DMS114 treated with DMSO at 0.1 percent for 48 hours (cell line): ENCODE measurements at regions not wholly inside any gene's neighbourhood (a gene's known extent, or its start where the extent isn't known, plus 50 kb on each side); places are given as distances from the start of the nearest gene placed in this dataset.
"Not testable (repeated sequence)": the region's sequence is repeated elsewhere in the genome, so short reads cannot be mapped to it uniquely, and the experiment has no call there.

ENCODE experiments used
- DNase-seq: peaks from one replicate; lab custom pipeline; 2025; ENCODE audit not compliant: unreplicated experiment; lab: John Stamatoyannopoulos, UW

- no peak for DNase-seq
Observed at GRCh38 chr4:188989371-188989770, 850.1 kb downstream of the TRIML1 start.

- DNase-seq: no peak
Observed at GRCh38 chr4:188992706-188993105, 853.5 kb downstream of the TRIML1 start.

- DNase-seq: no peak
Observed at GRCh38 chr4:188993871-188994270, 854.6 kb downstream of the TRIML1 start.

GRCh38 chr4:189001283-189001970 lies 862.2 kb downstream of the TRIML1 start:
- DNase-seq: no peak

- no peak for DNase-seq
Observed at GRCh38 chr4:189001971-189002450, 862.8 kb downstream of the TRIML1 start.

GRCh38 chr4:189002475-189002874 lies 863.2 kb downstream of the TRIML1 start:
- no peak for DNase-seq

- DNase-seq: not testable (repeated sequence)
Observed at GRCh38 chr4:189010452-189011217, 871.4 kb downstream of the TRIML1 start.

- DNase-seq: no peak
Observed at GRCh38 chr4:189021831-189022230, 882.6 kb downstream of the TRIML1 start.

- no peak for DNase-seq
Observed at GRCh38 chr4:189022440-189023035, 883.3 kb downstream of the TRIML1 start.

- no peak for DNase-seq
Observed at GRCh38 chr4:189029976-189030504, 890.8 kb downstream of the TRIML1 start.

- DNase-seq: no peak
Observed at GRCh38 chr4:189032606-189033338, 893.5 kb downstream of the TRIML1 start.

GRCh38 chr4:189033801-189034347 lies 894.6 kb downstream of the TRIML1 start:
- DNase-seq: no peak

GRCh38 chr4:189035091-189035490 lies 895.9 kb downstream of the TRIML1 start:
- DNase-seq: no peak

GRCh38 chr4:189035654-189036053 lies 896.4 kb downstream of the TRIML1 start:
- no peak for DNase-seq

- DNase-seq: no peak
Observed at GRCh38 chr4:189036906-189037305, 897.7 kb downstream of the TRIML1 start.

- no peak for DNase-seq
Observed at GRCh38 chr4:189046642-189047041, 894.0 kb upstream of the FRG1 start.

GRCh38 chr4:189048119-189048518 lies 892.6 kb upstream of the FRG1 start:
- no peak for DNase-seq

GRCh38 chr4:189049682-189050081 lies 891.0 kb upstream of the FRG1 start:
- no peak for DNase-seq

- DNase-seq: no peak
Observed at GRCh38 chr4:189050643-189051042, 890.0 kb upstream of the FRG1 start.

GRCh38 chr4:189053621-189054020 lies 887.1 kb upstream of the FRG1 start:
- no peak for DNase-seq

- DNase-seq: no peak
Observed at GRCh38 chr4:189060104-189060503, 880.6 kb upstream of the FRG1 start.
